Endothelial cell of umbilical vein (primary cell): ENCODE measurements at regions not wholly inside any gene's neighbourhood (a gene's known extent, or its start where the extent isn't known, plus 50 kb on each side); places are given as distances from the start of the nearest gene placed in this dataset.

Experiments used
- MAX ChIP-seq: IDR thresholded peaks from 2 replicates; pipeline ENCODE4 v1.6.1; 2011; ENCODE audit not compliant: insufficient read depth, insufficient read length
- POLR2A ChIP-seq: IDR thresholded peaks from 2 replicates; pipeline ENCODE4 v1.6.1; 2012; ENCODE audit warnings: low read depth, mild to moderate bottlenecking, control low read depth, low read length
- POLR2AphosphoS5 ChIP-seq: IDR thresholded peaks from 2 replicates; pipeline ENCODE4 v1.6.1; 2012; ENCODE audit warnings: low read depth, mild to moderate bottlenecking, control low read depth, low read length, moderate library complexity; ENCODE audit not compliant: insufficient read depth

GRCh38 chr22:22430111-22430820, 78.3 kb downstream of the ZNF280B start:
- TF ChIP-seq POLR2AphosphoS5 (no peak), POLR2A (no peak), MAX (no peak)
